Tibial artery (tissue), 4 donors: ENCODE measurements at regions not wholly inside any gene's neighbourhood (a gene's known extent, or its start where the extent isn't known, plus 50 kb on each side); places are given as distances from the start of the nearest gene placed in this dataset.

Experiments used
- DNase-seq, 2 donors: peaks; one replicate each; pipeline ENCODE4 v3.0.0-alpha.2; 2019
- H3K27ac ChIP-seq, 2 donors: fragments of 200-600 bp; sonication (generic) in 1 of 2; 1 replicate in 1 of 2; 2 replicates in 1 of 2; pipeline ENCODE4 v1.5.1; 2018 to 2019; ENCODE audit warnings: mild to moderate bottlenecking in 1 of 2
- H3K27me3 ChIP-seq, 2 donors: fragments of 200-600 bp; sonication (generic) in 1 of 2; one replicate each; pipeline versions ENCODE4 v1.5.1 to v1.6.0; 2016 to 2019
- H3K36me3 ChIP-seq, 3 donors: fragments of 200-600 bp; sonication (generic) in 2 of 3; one replicate each; pipeline ENCODE4 v1.5.1; 2016 to 2019; ENCODE audit warnings: mild to moderate bottlenecking in 2 of 3
- H3K4me1 ChIP-seq, 4 donors: fragments of 200-600 bp; sonication (generic) in 2 of 4; 1 replicate in 3 of 4; 2 replicates in 1 of 4; pipeline ENCODE4 v1.5.1; 2016 to 2019
- H3K4me3 ChIP-seq, 2 donors: fragments of 200-600 bp; sonication (generic) in 1 of 2; 1 replicate in 1 of 2; 2 replicates in 1 of 2; pipeline ENCODE4 v1.5.1; 2018 to 2019; ENCODE audit warnings: mild to moderate bottlenecking in 2 of 2
- H3K9me3 ChIP-seq, 3 donors: fragments of 200-600 bp; sonication (generic) in 1 of 3; one replicate each; pipeline ENCODE4 v1.5.1; 2016 to 2019
- intact Hi-C: fragments of 100-400 bp; cut with DNase I; formaldehyde crosslinking; loops from one replicate; pipeline ENCODE4 v1.15.0; 2023; ENCODE audit warnings: low total_unique reads
- TF ChIP-seq, protein P1 (sequence below), 2 experiments: fragments of 200-600 bp in 1 of 2; fragments of 450-650 bp in 1 of 2; IDR thresholded peaks; one replicate each; pipeline ENCODE4 v1.5.1; 2017 to 2019; ENCODE audit warnings: antibody characterized with exemption in 2 of 2, mild to moderate bottlenecking in 1 of 2, moderate library complexity in 1 of 2

DNA sequence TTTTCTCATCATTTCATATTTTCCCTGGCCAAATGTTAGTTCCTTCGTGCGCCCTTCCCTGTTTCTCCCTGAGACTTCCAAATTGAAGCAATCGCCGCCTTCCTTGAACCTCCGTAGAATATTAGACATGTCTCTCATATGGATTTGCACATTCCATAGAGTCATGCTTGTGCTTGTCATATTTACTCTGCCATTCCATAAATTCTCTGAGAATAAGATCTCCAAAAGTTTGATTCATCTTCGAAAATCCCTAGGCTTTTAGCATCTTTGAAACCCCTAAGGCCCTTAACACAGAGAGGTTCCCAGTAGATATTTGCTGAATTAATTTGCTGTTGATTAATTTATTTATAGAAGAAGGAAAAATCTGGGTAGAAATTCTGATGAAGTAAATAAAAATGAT is 202.2 kb upstream of the PIK3C3 start:
- no peak for DNase-seq
- no peaks in the 10 kb centered on the region for H3K9me3 ChIP-seq
- no peak overlapping the region for H3K27ac ChIP-seq
- no peak overlapping the region for H3K4me3 ChIP-seq
- intact Hi-C loops: no loop called here
- no peaks in the 10 kb centered on the region for H3K36me3 ChIP-seq
- TF ChIP-seq, protein P1, sequence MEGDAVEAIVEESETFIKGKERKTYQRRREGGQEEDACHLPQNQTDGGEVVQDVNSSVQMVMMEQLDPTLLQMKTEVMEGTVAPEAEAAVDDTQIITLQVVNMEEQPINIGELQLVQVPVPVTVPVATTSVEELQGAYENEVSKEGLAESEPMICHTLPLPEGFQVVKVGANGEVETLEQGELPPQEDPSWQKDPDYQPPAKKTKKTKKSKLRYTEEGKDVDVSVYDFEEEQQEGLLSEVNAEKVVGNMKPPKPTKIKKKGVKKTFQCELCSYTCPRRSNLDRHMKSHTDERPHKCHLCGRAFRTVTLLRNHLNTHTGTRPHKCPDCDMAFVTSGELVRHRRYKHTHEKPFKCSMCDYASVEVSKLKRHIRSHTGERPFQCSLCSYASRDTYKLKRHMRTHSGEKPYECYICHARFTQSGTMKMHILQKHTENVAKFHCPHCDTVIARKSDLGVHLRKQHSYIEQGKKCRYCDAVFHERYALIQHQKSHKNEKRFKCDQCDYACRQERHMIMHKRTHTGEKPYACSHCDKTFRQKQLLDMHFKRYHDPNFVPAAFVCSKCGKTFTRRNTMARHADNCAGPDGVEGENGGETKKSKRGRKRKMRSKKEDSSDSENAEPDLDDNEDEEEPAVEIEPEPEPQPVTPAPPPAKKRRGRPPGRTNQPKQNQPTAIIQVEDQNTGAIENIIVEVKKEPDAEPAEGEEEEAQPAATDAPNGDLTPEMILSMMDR (IDR thresholded peaks at IDR 0.05): no peak
- H3K4me1 ChIP-seq: no peaks in the 10 kb centered on the region
- no peaks in the 10 kb centered on the region for H3K27me3 ChIP-seq

DNA sequence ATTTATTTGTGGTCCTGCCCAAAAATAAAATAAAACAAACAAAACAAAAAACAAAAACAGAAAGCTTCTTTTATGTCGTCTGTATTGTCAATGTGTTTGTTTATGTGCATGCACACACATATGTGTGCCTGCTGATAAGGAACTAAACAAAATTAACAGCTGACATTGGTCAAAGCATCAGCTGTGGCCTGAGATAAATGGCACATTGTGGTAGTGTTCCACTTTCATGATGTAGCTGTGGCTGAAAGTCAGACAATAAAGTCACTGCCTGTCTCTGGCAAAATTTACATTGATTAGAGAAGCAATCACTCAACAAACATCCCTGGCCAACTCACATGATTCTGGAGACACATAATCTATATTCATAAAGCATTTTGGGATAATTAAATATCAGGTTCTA is 203.4 kb upstream of the PIK3C3 start:
- no peaks in the 10 kb centered on the region for H3K9me3 ChIP-seq
- intact Hi-C loops: no loop called here

DNA sequence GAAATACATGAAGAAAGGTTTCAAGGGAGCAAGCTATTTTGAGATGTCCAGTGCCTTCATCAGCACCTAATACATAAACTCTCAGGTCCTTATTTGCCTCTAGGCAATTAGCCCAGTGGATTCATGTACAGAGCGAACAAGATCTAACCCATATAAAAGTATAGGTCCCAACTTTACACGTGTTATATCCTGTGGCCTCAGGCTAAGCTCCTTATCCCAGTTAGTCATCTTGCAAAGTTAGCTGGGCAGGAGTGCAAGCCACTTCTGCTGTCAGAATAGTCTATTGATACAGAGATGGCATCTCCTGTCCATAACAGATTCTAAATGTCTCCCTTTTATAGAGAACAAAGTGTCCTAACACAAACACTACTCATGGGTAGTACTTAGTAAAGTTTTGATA is 203.9 kb upstream of the PIK3C3 start:
- Histone ChIP-seq H3K27me3 (no peaks in the 10 kb centered on the region), H3K4me1 (no peaks in the 10 kb centered on the region), H3K36me3 (no peaks in the 10 kb centered on the region), H3K9me3 (no peaks in the 10 kb centered on the region), H3K27ac (no peak overlapping the region), H3K4me3 (no peak overlapping the region)
- DNase-seq: no peak
- TF ChIP-seq, protein P1 (IDR thresholded peaks at IDR 0.05): no peak
- intact Hi-C loops: no loop called here

More for the DNA sequence above, 203.4 kb upstream of the PIK3C3 start:
- Histone ChIP-seq H3K27me3 (no peaks in the 10 kb centered on the region), H3K4me3 (no peak overlapping the region), H3K36me3 (no peaks in the 10 kb centered on the region), H3K4me1 (no peaks in the 10 kb centered on the region), H3K27ac (no peak overlapping the region)
- DNase-seq: no peak
- TF ChIP-seq, protein P1 (IDR thresholded peaks at IDR 0.05): no peak

DNA sequence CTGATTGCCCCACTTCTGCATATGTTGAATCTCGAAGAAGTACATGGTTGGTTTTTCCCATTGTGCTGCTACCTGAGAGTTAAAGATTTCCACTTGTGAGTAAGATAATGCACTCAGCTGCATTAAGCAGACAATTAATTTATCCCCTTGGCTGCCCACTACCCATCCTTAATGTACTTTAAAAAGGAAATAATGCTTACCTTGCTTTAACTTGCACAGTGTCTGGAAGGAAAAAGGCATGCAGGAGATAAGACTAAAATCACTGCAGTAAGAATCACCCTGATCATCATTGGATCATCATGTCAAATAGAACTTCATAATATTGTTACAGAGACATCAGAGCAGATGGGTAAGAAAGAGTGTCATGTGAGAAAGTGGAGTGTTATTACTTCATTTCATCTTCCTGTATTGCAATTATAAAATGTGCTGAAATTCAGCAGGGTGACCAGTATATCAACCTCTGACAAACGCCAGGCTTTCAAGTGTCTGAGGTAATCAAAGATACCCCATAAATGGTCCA is 207.3 kb upstream of the PIK3C3 start:
- DNase-seq: no peak

DNA sequence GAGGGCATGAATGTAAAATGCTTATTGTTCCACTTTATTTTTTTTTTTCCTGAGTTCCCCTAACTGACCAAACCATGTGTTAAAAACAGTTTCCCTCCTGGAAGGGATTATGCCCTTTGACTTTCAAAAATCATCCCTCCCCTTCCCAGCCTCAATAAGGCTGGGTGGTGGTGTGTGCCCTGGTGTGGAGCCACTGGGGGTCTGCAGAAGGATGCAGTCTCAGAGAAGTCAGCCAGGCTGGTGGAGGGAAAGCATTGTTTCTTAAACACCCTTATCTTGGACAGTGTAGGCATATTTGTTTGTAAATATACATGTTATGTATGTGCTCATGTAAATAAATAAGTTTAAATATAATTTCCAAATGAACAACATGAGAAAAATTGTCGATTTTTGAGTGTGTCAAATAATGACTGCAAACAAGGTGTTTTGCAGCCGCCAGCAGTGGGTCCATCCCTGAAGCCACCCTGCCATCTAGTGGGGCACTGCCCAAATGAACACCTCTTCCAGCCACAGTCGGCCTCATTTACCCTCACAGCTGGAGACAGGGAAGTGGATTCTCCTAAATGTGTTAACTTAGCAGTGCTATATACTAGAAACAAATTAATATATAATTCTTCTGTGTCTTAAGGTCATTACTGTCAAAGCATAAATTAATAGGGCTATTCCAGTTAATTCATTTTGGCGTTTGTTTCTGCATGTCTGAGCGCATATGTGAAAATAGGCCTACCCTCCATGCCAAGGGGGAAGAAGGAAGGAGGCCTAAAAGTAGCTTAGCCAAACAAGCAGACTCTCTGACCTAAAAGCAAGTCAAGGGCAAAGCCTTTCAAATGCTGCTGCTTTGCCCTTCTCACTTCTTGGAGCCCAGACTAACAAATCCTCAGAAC is 209.6 kb upstream of the PIK3C3 start:
- intact Hi-C loops: loop anchor here (10.0 kb wide), 1 partner anchor 811 kb away; no protein-coding TSS in a partner anchor
- H3K4me3 ChIP-seq: no peak overlapping the region
- TF ChIP-seq, protein P1 (IDR thresholded peaks at IDR 0.05): peak; percentile 44 to 49
- no peaks in the 10 kb centered on the region for H3K36me3 ChIP-seq
- DNase-seq: no peak
- H3K27ac ChIP-seq: no peak overlapping the region
- H3K9me3 ChIP-seq: no peaks in the 10 kb centered on the region
- peaks cover 0 to 8% (median 2%) of the 10 kb centered on the region in 4 donors for H3K4me1 ChIP-seq
- H3K27me3 ChIP-seq: no peaks in the 10 kb centered on the region

More for the DNA sequence above, 207.3 kb upstream of the PIK3C3 start:
- intact Hi-C loops: loop anchor here (10.0 kb wide), 1 partner anchor 813 kb away; no protein-coding TSS in a partner anchor
- Histone ChIP-seq H3K27me3 (no peaks in the 10 kb centered on the region), H3K9me3 (no peaks in the 10 kb centered on the region), H3K4me3 (no peak overlapping the region), H3K27ac (no peak overlapping the region), H3K4me1 (peaks cover 0 to 8% (median 2%) of the 10 kb centered on the region in 4 donors), H3K36me3 (no peaks in the 10 kb centered on the region)
- TF ChIP-seq, protein P1 (IDR thresholded peaks at IDR 0.05): no peak
